ENCODE measurements at regions not wholly inside any gene's neighbourhood (a gene's known extent, or its start where the extent isn't known, plus 50 kb on each side); places are given as distances from the start of the nearest gene placed in this dataset.

- no peak overlapping the region for H2AFZ ChIP-seq (ENCODE audit: low read depth, low read length, severe bottlenecking)
- H3K27ac ChIP-seq (ENCODE audit: low read depth, low read length), result no peak overlapping the region
- H3F3A ChIP-seq (ENCODE audit: insufficient read depth), result no peaks in the 10 kb centered on the region
- TF ChIP-seq EZH2phosphoT487 (conservative IDR thresholded peaks at IDR 0.05; ENCODE audit: low read length), result no peak
- no peak for TF ChIP-seq CTCF (IDR thresholded peaks at IDR 0.05; ENCODE audit: insufficient read depth, low read length, poor library complexity, severe bottlenecking)
- H3K9me2 ChIP-seq (replicated peaks; ENCODE audit: insufficient read depth, low read length), result no peaks in the 10 kb centered on the region
- H3K9ac ChIP-seq (ENCODE audit: low read length), result no peak overlapping the region
- no peaks in the 10 kb centered on the region for H4K20me1 ChIP-seq (ENCODE audit: low read depth, low read length)
- no peaks in the 10 kb centered on the region for H3K79me2 ChIP-seq (ENCODE audit: insufficient read depth, low read length)
- H3K4me3 ChIP-seq (ENCODE audit: insufficient read depth, low read length, poor library complexity, severe bottlenecking), result no peak overlapping the region
- no peaks in the 10 kb centered on the region for H3K9me3 ChIP-seq (ENCODE audit: insufficient read depth, low read length)
- no peak overlapping the region for H3K4me2 ChIP-seq (ENCODE audit: low read depth, low read length, poor library complexity, severe bottlenecking)
- H3K36me3 ChIP-seq (ENCODE audit: low read length), result no peaks in the 10 kb centered on the region
- H3K27me3 ChIP-seq (ENCODE audit: low read length), result 0 out of 2 replicates have a peak, but pooled peaks cover 3% of the 10 kb centered on the region
Measured at GRCh38 chr7:41590986-41591385, 111.9 kb downstream of the INHBA start.

DNA sequence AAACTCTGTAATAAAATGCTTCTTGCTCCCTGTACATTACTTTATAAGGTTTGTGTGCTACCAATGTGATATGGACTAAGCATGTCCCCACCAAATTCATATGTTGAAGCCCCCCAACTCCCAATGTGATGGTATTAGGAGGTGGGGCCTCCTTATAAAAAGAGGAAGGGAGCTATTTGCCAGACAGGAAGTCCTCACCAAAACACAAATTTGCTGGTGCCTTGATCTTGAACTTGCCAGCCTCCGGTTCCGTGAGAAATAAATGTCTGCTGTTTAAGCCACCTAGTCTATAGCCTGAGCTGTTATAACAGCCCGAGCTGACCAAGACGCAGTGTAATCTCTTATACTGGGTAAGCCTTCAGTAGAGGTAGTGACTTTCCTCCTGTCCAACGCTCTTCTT lies 114.5 kb downstream of the INHBA start:
- H4K20me1 ChIP-seq (ENCODE audit: low read depth, low read length), result no peaks in the 10 kb centered on the region
- H3K27ac ChIP-seq (ENCODE audit: low read depth, low read length), result no peak overlapping the region
- H3K9me2 ChIP-seq (replicated peaks; ENCODE audit: insufficient read depth, low read length), result no peaks in the 10 kb centered on the region
- no peak overlapping the region for H3K4me3 ChIP-seq (ENCODE audit: insufficient read depth, low read length, poor library complexity, severe bottlenecking)
- TF ChIP-seq EZH2phosphoT487 (conservative IDR thresholded peaks at IDR 0.05; ENCODE audit: low read length) (no peak), CTCF (IDR thresholded peaks at IDR 0.05; ENCODE audit: insufficient read depth, low read length, poor library complexity, severe bottlenecking) (no peak)
- H3K27me3 ChIP-seq (ENCODE audit: low read length), result no peaks in the 10 kb centered on the region
- no peak overlapping the region for H3K4me2 ChIP-seq (ENCODE audit: low read depth, low read length, poor library complexity, severe bottlenecking)
- H3F3A ChIP-seq (ENCODE audit: insufficient read depth), result no peaks in the 10 kb centered on the region
- H3K9me3 ChIP-seq (ENCODE audit: insufficient read depth, low read length), result no peaks in the 10 kb centered on the region
- no peak overlapping the region for H3K9ac ChIP-seq (ENCODE audit: low read length)
- no peak overlapping the region for H2AFZ ChIP-seq (ENCODE audit: low read depth, low read length, severe bottlenecking)
- no peaks in the 10 kb centered on the region for H3K79me2 ChIP-seq (ENCODE audit: insufficient read depth, low read length)
- no peaks in the 10 kb centered on the region for H3K36me3 ChIP-seq (ENCODE audit: low read length)

- no peaks in the 10 kb centered on the region for H3K36me3 ChIP-seq (ENCODE audit: low read length)
- H3K9me3 ChIP-seq (ENCODE audit: insufficient read depth, low read length), result no peaks in the 10 kb centered on the region
- no peak overlapping the region for H2AFZ ChIP-seq (ENCODE audit: low read depth, low read length, severe bottlenecking)
- no peaks in the 10 kb centered on the region for H3K27me3 ChIP-seq (ENCODE audit: low read length)
- H3K27ac ChIP-seq (ENCODE audit: low read depth, low read length), result no peak overlapping the region
- no peaks in the 10 kb centered on the region for H3F3A ChIP-seq (ENCODE audit: insufficient read depth)
- H4K20me1 ChIP-seq (ENCODE audit: low read depth, low read length), result no peaks in the 10 kb centered on the region
- H3K9me2 ChIP-seq (replicated peaks; ENCODE audit: insufficient read depth, low read length), result no peaks in the 10 kb centered on the region
- H3K79me2 ChIP-seq (ENCODE audit: insufficient read depth, low read length), result no peaks in the 10 kb centered on the region
- no peak overlapping the region for H3K4me3 ChIP-seq (ENCODE audit: insufficient read depth, low read length, poor library complexity, severe bottlenecking)
- TF ChIP-seq EZH2phosphoT487 (conservative IDR thresholded peaks at IDR 0.05; ENCODE audit: low read length), result no peak
- TF ChIP-seq CTCF (IDR thresholded peaks at IDR 0.05; ENCODE audit: insufficient read depth, low read length, poor library complexity, severe bottlenecking), result no peak
- no peak overlapping the region for H3K9ac ChIP-seq (ENCODE audit: low read length)
- no peak overlapping the region for H3K4me2 ChIP-seq (ENCODE audit: low read depth, low read length, poor library complexity, severe bottlenecking)
Measured at GRCh38 chr7:41586931-41587640, 115.8 kb downstream of the INHBA start.

Measured in SU-DHL-6 (cell line).